NT2/D1 (cell line): ENCODE measurements at regions not wholly inside any gene's neighbourhood (a gene's known extent, or its start where the extent isn't known, plus 50 kb on each side); places are given as distances from the start of the nearest gene placed in this dataset.

Experiments used
- DNase-seq: peaks from one replicate; pipeline ENCODE4 v3.0.0-alpha.2; 2011; ENCODE audit warnings: low read depth, low spot score
- H3K27me3 ChIP-seq: 2 replicates; pipeline ENCODE4 v1.6.0; 2011; ENCODE audit warnings: mild to moderate bottlenecking; ENCODE audit not compliant: insufficient read length, insufficient read depth
- H3K36me3 ChIP-seq: 2 replicates; pipeline ENCODE4 v1.6.1; 2011; ENCODE audit warnings: mild to moderate bottlenecking, low read length, mixed read lengths; ENCODE audit not compliant: insufficient read depth, insufficient read length
- H3K4me1 ChIP-seq: 2 replicates; pipeline ENCODE4 v1.5.1; 2011; ENCODE audit not compliant: insufficient read depth, insufficient read length
- H3K4me3 ChIP-seq: 2 replicates; pipeline ENCODE4 v1.5.1; 2011; ENCODE audit warnings: low read depth; ENCODE audit not compliant: insufficient read length
- H3K9ac ChIP-seq: 2 replicates; pipeline ENCODE4 v1.6.0; 2011; ENCODE audit warnings: low read depth; ENCODE audit not compliant: insufficient read length
- H3K9me3 ChIP-seq: 2 replicates; pipeline ENCODE4 v1.5.1; 2011; ENCODE audit warnings: mild to moderate bottlenecking, low read length; ENCODE audit not compliant: insufficient read depth
- SUZ12 ChIP-seq: IDR thresholded peaks from 2 replicates; pipeline ENCODE4 v1.6.1; 2011; ENCODE audit not compliant: insufficient read length, insufficient read depth; ENCODE audit errors: extremely low read depth
- YY1 ChIP-seq: IDR thresholded peaks from 2 replicates; pipeline ENCODE4 v1.6.1; 2011; ENCODE audit not compliant: insufficient read length, insufficient read depth
- ZNF274 ChIP-seq: IDR thresholded peaks from 2 replicates; pipeline ENCODE4 v1.6.1; 2011; ENCODE audit warnings: mild to moderate bottlenecking, low read depth, low read length

DNA sequence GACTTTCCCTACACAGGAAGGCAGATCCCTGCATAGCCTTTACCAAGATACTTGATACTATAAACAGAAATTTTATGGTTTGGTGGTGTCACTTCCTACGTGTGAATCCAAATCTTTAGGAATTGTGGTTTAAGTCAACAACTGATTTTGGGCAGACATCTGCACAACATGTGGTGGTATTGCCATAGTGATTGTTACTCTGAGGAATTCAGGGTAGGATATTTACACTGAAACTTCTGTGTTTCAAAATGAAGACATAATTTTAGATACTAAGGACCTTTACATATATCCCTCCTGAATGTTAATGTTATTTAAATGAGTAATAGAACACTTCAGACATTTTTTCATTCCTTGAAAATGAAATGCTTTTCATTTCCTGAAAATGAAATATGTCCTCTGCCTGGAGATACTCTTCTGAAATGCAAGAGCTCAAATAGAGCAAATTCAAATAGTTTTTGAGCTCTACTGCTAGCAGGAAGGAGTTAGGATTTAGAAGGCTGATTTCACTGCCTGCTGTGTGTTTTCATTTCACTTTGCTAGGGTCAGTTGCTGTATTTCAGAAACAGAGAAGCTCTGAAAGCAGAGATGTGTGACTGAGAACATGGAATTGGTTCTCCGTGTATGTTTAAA lies 77.2 kb downstream of the MDH1 start:
- Histone ChIP-seq H3K36me3 (no peaks in the 10 kb centered on the region), H3K9me3 (peaks cover 3% of the 10 kb centered on the region), H3K27me3 (no peaks in the 10 kb centered on the region), H3K9ac (no peak overlapping the region), H3K4me1 (peaks cover 2% of the 10 kb centered on the region), H3K4me3 (no peak overlapping the region)
- no peak for DNase-seq
- TF ChIP-seq SUZ12, result no peak
- TF ChIP-seq YY1, result no peak
- no peak for TF ChIP-seq ZNF274

DNA sequence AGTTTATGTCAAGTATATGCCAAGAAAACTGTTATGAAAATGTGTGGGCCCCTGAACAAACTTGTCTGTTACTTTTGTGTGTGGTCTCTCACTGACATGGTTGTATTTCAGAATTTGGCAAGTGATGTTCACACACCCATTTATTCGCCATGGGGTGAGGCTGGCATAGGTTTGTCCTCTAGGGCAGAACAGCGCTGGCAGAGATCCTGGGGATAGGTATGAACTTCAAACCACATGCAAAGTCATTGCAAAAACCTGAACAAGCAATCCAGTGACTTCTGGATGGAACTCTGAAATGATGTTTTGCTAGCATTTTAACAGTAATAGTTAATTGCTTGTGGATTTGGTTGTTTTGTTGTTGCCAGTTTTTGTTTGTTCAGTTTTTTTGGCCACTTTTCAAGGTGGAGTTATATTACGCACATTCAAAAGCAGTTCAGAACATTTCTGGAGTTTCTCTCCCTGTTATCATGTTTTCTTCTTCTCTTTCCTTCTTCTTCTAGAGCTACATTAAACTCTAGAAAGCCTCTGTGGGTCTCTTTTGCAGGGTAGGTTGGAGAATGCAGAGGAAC lies 78.5 kb downstream of the MDH1 start:
- no peak overlapping the region for H3K4me3 ChIP-seq
- H3K27me3 ChIP-seq, result no peaks in the 10 kb centered on the region
- no peaks in the 10 kb centered on the region for H3K36me3 ChIP-seq

DNA sequence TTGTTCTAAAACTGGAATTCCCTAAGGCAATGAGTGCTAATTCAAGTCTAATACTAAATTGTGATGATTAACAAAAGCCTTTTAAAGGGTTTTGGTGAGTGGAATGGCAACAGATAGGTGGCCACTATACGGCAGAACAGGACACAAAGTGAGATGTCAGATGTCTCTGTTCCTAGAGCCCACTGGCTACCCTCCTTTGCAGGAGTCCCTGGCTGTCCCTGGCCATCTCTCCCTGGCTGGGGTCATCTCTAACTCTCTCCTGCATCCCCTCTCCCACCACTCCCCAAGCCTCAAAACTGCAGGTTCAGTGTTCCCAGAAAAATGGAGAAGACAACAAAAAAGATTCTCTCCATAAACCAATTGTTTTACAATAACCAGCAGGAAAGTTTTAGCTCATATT lies 79.2 kb downstream of the MDH1 start:
- H3K4me1 ChIP-seq, result peaks cover 2% of the 10 kb centered on the region
- TF ChIP-seq YY1, result no peak
- no peak for TF ChIP-seq ZNF274
- TF ChIP-seq SUZ12, result no peak
- no peak overlapping the region for H3K4me3 ChIP-seq
- no peak overlapping the region for H3K9ac ChIP-seq
- no peak for DNase-seq
- H3K36me3 ChIP-seq, result no peaks in the 10 kb centered on the region
- no peaks in the 10 kb centered on the region for H3K27me3 ChIP-seq
- H3K9me3 ChIP-seq, result peaks cover 3% of the 10 kb centered on the region

More for the DNA sequence above, 78.5 kb downstream of the MDH1 start:
- no peak overlapping the region for H3K9ac ChIP-seq
- peaks cover 2% of the 10 kb centered on the region for H3K4me1 ChIP-seq
- peaks cover 3% of the 10 kb centered on the region for H3K9me3 ChIP-seq
- DNase-seq, result no peak
- TF ChIP-seq ZNF274, result no peak
- TF ChIP-seq SUZ12, result no peak
- no peak for TF ChIP-seq YY1

DNA sequence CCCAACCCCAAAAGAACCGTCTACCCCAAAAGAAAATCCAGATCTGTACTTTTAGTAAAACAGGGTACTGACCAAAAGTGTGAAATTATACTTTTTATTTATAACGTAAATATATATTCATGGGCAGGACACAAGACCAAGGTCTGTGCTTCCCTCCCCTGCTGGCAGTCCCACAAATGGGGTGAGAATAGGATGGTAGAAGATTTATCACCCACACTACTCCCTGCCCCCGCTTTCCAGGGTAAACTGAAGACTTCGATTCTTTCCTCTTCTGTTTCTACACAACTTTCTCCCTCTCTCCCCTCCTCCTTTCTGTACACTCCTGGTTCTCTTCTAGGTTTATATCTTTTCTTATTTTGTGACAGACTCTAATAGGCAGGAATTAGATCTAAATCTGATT lies 79.7 kb downstream of the MDH1 start:
- H3K9me3 ChIP-seq, result peaks cover 3% of the 10 kb centered on the region
- H3K4me1 ChIP-seq, result peaks cover 2% of the 10 kb centered on the region
- no peak overlapping the region for H3K4me3 ChIP-seq
- no peaks in the 10 kb centered on the region for H3K36me3 ChIP-seq
- no peaks in the 10 kb centered on the region for H3K27me3 ChIP-seq
- DNase-seq, result no peak
- no peak for TF ChIP-seq SUZ12
- TF ChIP-seq YY1, result no peak
- no peak for TF ChIP-seq ZNF274
- H3K9ac ChIP-seq, result no peak overlapping the region

DNA sequence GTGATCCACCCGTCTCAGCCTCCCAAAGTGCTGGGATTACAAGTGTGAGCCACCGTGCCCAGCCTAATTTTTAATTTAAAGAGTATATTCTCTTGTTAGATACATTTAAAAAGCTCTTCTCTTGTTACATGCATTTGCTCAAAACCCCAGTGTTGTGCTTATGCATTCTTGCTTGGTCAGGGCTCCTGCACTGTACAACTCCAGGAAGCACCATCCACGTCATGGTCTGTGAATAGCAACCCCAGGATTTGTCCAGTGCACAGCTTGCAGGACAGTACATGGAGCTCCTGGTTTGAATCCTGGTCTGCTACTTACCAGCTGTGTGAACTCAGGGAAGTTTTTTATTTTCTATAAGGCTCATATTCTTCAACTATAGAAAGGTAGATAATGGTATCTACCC lies 80.8 kb downstream of the MDH1 start:
- no peak for DNase-seq
- no peaks in the 10 kb centered on the region for H3K36me3 ChIP-seq
- no peak for TF ChIP-seq YY1
- TF ChIP-seq ZNF274, result no peak
- no peak for TF ChIP-seq SUZ12

DNA sequence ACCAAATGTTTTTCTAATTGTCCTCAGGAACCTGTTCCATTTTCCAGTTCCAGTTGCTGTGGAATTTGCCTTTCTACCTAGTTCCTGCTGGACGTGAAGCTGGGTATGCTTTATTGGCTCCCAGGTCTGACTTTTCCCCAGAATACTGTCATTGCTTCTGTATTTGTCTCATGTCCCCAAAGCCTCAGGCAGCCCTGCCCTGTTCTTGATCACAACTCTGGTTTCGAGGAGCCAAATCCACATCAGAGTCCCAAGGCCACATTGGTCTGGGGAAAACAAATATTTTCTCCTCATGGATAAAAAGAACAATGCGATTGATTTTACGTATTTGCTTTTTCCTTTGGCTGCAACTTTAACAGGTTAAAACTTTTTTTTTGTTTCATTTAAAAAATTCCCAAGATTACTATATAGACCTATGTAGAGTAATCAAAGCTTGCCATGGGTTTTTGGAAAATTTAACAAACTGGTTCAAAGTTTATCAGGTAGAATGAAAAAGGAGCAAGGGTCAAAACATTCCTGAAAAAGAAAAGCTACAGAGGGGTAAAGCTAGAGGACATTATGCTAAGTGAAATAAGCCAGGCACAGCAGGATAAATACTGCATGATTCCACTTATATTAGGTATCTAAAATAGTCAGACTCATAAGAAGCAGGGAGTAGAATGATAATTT lies 85.2 kb downstream of the MDH1 start:
- TF ChIP-seq SUZ12 (no peak), ZNF274 (no peak), YY1 (no peak)
- Histone ChIP-seq H3K27me3 (no peaks in the 10 kb centered on the region), H3K9ac (no peak overlapping the region), H3K4me3 (no peak overlapping the region), H3K4me1 (no peaks in the 10 kb centered on the region), H3K36me3 (no peaks in the 10 kb centered on the region), H3K9me3 (no peaks in the 10 kb centered on the region)
- no peak for DNase-seq

More for the DNA sequence above, 80.8 kb downstream of the MDH1 start:
- peaks cover 2% of the 10 kb centered on the region for H3K4me1 ChIP-seq
- H3K27me3 ChIP-seq, result no peaks in the 10 kb centered on the region
- no peak overlapping the region for H3K4me3 ChIP-seq
- H3K9ac ChIP-seq, result no peak overlapping the region
- H3K9me3 ChIP-seq, result no peaks in the 10 kb centered on the region

DNA sequence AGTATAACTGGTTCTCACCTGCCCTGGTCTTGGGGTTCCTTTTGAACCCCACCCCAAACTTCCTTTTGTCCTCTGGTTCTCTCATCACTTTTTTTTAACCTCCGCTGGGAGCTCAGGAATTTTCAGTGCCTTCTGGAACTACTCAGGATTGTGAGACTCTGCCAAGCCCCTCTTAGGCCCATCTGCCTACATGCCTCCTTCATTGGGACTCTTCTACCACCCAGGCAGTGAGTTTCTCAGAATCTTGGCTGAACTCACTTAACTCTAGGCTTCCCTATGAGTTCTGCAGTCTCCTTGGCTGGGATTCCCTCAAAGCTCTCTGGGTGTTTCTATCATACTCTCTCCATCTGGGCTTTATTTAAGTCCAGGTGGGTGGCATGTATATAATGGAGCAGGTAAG lies 86.3 kb downstream of the MDH1 start:
- Histone ChIP-seq H3K4me3 (no peak overlapping the region), H3K4me1 (no peaks in the 10 kb centered on the region), H3K9me3 (no peaks in the 10 kb centered on the region), H3K36me3 (no peaks in the 10 kb centered on the region), H3K27me3 (no peaks in the 10 kb centered on the region), H3K9ac (no peak overlapping the region)
- no peak for TF ChIP-seq SUZ12
- TF ChIP-seq ZNF274, result no peak
- TF ChIP-seq YY1, result no peak
- no peak for DNase-seq
